NCI-H2171 (cell line): ENCODE measurements at regions not wholly inside any gene's neighbourhood (a gene's known extent, or its start where the extent isn't known, plus 50 kb on each side); places are given as distances from the start of the nearest gene placed in this dataset.

Experiments
- DNase-seq: peaks from one replicate; lab custom pipeline; 2025; lab: John Stamatoyannopoulos, UW

- DNase-seq = no peak
Measured at GRCh38 chr18:24885276-24885675, 424.8 kb downstream of the HRH4 start.

- no peak for DNase-seq
Measured at GRCh38 chr18:24894880-24895279, 434.4 kb downstream of the HRH4 start.

- no peak for DNase-seq
Measured at GRCh38 chr18:24897461-24897860, 437.0 kb downstream of the HRH4 start.

GRCh38 chr18:24910221-24910620, 441.7 kb downstream of the ZNF521 start:
- no peak for DNase-seq

- DNase-seq = peak; percentile 3
Measured at GRCh38 chr18:24913507-24914170, 438.3 kb downstream of the ZNF521 start.

GRCh38 chr18:24914171-24914525, 437.8 kb downstream of the ZNF521 start:
- DNase-seq = no peak

- DNase-seq = no peak
Measured at GRCh38 chr18:24914685-24915084, 437.3 kb downstream of the ZNF521 start.

- no peak for DNase-seq
Measured at GRCh38 chr18:24915547-24915946, 436.4 kb downstream of the ZNF521 start.

- DNase-seq = no peak
Measured at GRCh38 chr18:24917767-24918166, 434.2 kb downstream of the ZNF521 start.

GRCh38 chr18:24918257-24918656, 433.7 kb downstream of the ZNF521 start:
- DNase-seq = no peak

GRCh38 chr18:24919181-24919797, 432.7 kb downstream of the ZNF521 start:
- DNase-seq = no peak

- DNase-seq = no peak
Measured at GRCh38 chr18:24922491-24922890, 429.5 kb downstream of the ZNF521 start.

GRCh38 chr18:24923138-24923537, 428.8 kb downstream of the ZNF521 start:
- DNase-seq = no peak

- no peak for DNase-seq
Measured at GRCh38 chr18:24924066-24924716, 427.8 kb downstream of the ZNF521 start.

- no peak for DNase-seq
Measured at GRCh38 chr18:24926649-24927048, 425.3 kb downstream of the ZNF521 start.

GRCh38 chr18:24928301-24928878, 423.6 kb downstream of the ZNF521 start:
- no peak for DNase-seq

- no peak for DNase-seq
Measured at GRCh38 chr18:24930478-24930877, 421.5 kb downstream of the ZNF521 start.

GRCh38 chr18:24930971-24931370, 421.0 kb downstream of the ZNF521 start:
- no peak for DNase-seq

- DNase-seq = no peak
Measured at GRCh38 chr18:24933345-24933744, 418.6 kb downstream of the ZNF521 start.

- no peak for DNase-seq
Measured at GRCh38 chr18:24934258-24934932, 417.6 kb downstream of the ZNF521 start.

- DNase-seq = no peak
Measured at GRCh38 chr18:24935008-24935407, 417.0 kb downstream of the ZNF521 start.

- DNase-seq = no peak
Measured at GRCh38 chr18:24935896-24936295, 416.1 kb downstream of the ZNF521 start.

GRCh38 chr18:24936691-24937090, 415.3 kb downstream of the ZNF521 start:
- DNase-seq = no peak
